ENCODE measurements at regions not wholly inside any gene's neighbourhood (a gene's known extent, or its start where the extent isn't known, plus 50 kb on each side); places are given as distances from the start of the nearest gene placed in this dataset.
"Not testable (repeated sequence)": the region's sequence is repeated elsewhere in the genome, so short reads cannot be mapped to it uniquely, and the experiment has no call there.

DNA sequence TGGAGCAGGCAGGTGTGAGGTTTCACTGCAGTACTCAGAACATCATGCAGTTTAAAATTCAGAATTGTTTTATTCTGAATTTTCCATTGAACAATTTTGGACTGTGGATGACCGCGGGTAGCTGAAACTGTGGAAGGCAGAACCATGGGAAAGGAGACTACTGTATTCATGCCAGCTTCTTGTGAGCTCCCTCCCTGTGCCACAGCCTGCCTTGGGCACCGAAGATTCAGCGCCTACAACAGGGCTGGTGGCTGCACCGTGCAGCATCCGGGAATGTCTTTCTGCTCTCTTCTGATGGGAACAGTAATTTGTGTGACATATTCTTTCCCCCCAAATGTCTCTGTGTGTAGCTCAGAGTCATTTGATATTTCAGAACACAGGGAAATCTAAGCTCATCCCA is 118.5 kb upstream of the NKX1-1 start:
- DNase-seq (ENCODE audit: low read depth), result no peak

DNA sequence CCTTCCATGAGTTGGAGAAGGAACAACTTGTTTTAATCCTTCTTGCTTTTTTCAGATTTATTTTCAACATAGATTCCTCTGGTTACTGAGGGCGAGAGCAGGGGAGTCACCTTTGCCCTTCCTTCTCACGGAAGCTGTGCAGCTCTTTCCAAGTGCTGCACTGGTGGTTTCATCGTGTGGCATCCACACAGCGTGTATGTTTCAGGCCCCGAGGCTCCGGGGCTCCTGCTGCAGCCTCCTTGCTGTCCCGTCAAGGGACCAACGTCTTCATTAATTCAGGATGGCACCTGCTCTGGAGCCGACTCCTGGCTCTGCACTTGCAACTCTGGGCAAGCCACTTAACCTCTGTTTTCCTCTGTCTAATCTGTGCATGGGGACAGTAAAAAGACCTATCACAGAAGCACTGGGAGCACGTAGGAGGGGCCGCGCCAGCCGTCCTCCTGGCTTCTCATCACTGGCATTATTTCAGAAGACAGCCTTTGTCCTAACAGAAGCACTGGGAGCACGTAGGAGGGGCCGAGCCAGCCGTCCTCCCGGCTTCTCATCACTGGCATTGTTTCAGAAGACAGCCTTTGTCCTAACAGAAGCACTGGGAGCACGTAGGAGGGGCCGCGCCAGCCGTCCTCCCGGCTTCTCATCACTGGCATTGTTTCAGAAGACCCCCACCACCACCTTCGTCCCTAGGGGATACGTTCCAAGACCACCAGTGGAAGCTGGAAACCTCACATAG is 117.8 kb upstream of the NKX1-1 start:
- DNase-seq (ENCODE audit: low read depth), result no peak

DNA sequence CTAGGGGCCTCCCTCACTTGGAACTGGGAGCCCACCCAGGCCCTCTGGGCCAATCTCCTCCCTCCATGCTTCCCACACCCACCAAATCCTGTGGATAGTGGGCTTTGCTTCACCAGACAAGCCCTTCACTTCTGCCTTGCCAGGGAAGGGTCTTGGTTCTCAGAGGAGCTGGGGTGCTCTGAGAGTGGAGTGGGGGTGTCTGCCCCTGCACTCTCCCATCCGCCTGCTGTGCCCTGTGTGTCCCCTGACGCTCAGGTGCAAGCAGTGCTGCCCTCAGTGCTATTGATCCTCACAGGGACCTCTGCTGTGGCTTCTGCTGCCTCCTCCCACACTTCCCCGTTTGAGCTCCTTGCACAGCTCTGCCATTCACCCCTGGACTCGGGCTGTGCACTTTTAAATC is 117.3 kb upstream of the NKX1-1 start:
- no peak for DNase-seq (ENCODE audit: low read depth)

DNA sequence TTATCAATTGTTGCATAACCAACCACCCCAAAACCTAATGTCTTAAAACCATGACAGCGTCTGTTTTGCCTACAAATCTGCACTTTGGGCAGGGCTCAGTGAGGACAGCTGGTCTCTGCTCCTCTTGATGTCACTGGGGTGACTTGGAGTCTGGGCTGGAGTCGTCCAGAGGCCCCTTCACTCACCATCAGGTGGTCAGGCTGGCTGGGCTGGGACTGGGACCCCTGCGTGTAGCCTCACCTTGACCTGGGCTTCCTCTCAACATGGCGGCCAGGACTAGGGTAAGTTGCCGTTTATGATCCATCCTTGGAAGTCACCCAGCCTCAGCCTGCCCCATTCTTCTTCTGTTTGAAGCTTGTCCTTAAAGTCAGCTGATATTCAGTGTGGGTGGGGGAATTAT is 116.8 kb upstream of the NKX1-1 start:
- no peak for DNase-seq (ENCODE audit: low read depth)

DNA sequence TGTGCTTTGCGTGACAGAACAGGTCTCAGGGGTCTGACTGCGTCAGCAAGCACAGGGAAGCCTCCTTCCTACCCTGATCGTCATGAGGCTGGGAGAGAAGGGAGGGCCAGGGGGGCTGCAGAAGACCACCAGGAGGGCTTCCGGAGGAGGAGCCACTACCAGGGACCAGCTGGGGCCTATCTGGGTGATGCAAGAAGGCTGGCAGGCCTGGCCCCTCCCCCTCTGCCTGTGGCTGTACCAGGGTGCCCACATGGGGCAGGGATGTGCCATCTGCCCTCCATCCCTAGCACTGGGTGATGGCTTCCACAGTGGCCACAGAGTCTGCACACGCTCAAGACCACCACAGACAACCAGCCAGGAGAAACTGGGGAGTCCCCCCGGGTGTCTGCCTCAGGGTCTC is 116.4 kb upstream of the NKX1-1 start:
- no peak for DNase-seq (ENCODE audit: low read depth)

DNA sequence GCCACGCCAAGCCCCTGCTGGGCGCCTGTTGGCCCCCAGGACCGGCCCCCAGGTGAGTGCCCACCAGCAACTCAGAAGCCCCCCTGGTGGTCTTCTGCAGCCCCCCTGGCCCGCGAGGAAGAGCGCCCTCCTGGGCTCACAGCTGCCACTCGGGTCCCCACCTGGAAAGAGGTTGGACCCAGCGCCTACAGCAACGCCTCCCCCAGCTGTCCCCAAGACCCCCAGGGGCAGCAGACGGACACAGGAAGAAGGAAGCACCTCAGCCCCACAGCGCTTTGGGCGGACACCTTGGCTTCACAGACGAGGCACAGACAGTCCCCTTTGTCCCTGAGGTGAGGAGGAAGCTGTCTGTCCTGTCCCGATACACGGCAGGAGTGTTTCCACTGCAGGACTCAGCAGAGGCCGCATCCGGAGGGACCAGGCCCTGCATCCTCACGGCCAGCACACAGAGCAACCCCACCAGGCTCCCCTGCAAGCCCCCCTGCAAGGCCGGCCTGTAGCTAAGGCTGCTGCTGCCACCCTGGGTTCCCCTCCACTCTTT is 115.6 kb upstream of the NKX1-1 start:
- DNase-seq (ENCODE audit: low read depth), result no peak

DNA sequence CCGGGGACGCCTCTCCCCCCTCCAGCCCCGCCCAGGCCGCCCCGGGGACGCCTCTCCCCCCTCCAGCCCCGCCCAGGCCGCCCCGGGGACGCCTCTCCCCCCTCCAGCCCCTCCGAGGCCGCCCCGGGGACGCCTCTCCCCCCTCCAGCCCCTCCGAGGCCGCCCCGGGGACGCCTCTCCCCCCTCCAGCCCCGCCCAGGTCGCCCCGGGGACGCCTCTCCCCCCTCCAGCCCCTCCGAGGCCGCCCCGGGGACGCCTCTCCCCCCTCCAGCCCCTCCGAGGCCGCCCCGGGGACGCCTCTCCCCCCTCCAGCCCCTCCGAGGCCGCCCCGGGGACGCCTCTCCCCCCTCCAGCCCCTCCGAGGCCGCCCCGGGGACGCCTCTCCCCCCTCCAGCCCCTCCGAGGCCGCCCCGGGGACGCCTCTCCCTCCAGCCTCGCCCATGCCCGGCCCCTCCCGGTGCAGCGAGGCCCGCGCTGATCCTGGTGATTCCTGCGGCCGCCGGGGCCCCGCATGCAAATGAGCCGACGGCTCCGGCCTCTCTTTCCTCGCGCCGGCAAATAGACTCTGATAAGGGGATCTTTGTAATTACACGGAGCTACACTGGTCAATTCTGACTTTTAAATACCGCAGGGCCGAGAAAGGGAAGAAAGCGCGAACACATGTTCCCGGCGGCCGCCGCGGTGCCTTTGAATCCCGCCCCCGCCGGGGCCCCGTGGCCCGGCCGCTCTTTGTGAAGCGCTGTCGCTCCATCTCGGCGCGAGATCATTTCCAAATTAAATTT is 114.7 kb upstream of the NKX1-1 start:
- not testable (repeated sequence) for DNase-seq (ENCODE audit: low read depth)

DNA sequence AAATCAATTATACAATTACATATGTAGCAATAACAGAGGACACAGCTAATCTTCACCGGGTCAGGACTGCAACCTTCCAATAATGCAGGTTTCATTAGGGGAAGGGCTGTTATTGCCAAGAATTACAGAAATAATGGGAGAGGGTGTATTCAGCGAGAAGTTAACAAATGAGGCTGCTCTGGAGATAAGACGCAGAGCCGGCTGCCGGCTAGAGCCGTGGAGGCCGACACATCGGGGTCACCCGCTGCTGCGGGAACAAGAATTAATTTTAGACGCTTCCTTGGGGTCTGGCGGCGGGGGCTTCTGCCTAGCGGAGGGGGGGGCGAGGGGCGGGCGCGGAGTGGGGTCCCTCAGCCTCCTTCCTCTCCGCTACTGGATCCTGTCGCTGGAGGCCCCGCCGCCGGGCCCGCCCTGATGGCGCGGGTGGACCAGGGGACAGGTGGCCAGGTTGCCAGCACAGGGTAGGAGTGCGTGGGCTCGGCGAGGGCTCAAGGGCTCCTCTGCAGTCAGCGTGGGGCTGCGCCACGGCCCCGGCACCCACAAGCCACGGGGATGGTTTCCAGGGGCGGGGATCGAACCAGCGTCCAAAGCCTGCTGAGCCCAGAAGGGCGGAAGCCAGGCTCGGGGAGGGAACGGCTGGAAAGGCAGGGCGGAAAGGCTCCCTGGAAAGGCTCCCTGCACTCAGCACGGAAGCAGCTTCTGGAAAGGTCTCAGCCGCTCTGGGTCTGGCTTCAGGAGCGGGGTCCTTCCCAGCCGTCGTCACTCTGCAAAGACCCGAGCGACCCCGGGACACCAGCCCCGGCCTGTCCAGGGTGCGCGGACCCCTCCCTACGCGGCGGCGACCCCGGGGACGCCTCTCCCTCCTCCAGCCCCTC is 113.8 kb upstream of the NKX1-1 start:
- DNase-seq (ENCODE audit: low read depth), result no peak

DNA sequence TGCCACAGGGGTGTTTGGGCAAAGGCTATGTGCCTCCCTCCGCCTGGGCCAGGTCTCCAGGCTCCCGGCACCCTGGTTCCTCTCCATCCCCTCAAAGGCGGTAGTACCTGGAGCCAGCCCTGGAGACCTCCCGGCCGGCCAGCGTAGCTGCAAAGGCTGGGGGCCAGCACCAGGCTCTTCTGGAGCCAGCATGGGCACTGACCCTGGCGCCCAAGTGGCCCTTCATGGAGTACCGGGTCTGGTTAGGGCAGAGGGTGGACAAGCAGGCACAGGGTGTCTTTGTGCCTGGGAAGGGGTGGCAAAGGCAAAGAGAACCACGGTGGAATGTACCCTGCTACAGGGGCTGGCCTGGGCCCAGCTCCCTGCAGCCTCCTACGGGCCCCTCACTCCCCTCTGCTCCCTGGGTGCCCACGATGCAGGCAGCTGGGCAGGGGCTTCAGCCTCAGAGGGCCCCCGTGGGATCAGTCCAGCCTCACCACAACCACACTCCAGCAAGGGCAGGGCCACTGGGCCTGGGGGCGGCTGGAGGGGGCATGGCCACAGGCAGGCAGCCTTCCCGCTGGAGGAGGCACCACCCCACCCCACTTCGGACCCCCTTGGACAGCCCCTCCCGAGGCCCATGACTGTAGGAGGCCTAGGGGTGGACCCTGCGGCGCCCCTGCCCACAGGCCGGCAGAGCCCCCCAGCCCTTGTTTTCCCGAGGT is 112.9 kb upstream of the NKX1-1 start:
- no peak for DNase-seq (ENCODE audit: low read depth)

DNA sequence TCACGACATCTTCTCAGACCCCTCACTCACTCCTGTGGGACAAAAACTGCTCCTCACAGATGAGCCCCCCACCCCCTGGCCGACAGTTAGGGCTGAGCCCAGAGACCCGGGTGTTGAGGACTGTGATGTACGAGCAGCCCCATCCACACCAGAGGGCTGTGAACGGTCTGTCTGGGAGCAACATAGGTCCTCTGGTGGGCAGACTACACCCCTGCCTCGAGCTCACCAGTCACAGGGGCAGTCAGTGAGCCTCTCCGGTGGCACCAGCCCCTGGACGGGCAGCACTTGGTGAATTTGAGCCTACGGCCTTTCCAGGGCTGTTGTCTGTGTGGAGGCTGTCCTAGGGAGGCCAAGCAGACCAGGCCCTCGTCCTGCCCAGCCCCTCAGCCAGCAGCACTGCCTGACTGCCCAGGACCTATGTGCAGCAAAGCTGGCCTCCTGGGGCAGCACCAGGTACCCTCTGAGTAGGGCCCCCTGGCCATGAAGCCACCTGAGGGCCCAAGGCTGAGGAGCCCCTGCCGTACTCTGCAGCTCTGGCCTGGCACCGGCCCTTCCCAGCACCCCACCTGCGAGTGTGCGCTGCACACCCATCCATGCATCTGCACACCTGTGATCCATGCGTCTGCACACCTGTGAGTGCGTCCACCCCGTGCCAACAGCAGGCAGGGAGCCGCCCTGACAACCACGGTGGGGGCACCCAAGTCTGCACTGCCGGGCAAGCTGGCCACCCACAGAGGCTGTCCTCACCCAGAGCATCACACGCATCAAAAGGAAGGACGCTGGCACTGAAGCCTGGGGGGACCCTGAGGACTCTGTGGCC is 111.6 kb upstream of the NKX1-1 start:
- no peak for DNase-seq (ENCODE audit: low read depth)

DNA sequence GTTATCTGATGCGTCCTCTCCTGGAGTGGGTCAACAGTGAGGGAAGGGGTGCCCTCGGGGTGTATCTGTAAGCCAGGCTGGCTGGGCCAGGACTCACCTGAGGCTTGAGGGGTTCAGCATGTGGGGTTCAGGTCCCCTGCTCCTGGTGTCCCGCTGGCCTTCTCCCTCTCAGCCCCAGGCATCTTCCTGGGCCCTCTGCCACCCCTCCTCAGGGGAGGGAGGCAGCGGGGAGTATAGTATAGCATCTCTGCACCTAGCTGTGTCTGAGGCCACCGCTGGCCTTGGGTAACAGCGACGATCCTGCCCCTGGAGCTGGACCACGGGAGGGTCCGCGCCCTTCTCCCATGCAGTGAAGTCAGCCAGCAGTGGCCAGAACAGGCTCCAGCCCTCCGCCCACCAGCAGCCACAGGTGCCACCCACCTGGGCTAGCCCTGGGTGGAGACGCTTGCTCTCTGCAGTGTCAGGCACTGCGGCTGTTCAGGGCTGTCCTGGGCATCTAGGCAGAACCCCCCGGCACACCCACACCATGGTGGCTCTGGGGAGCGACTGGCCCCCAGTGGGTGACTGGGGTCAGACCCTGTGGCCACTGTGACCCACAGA is 110.7 kb upstream of the NKX1-1 start:
- no peak for DNase-seq (ENCODE audit: low read depth)

DNA sequence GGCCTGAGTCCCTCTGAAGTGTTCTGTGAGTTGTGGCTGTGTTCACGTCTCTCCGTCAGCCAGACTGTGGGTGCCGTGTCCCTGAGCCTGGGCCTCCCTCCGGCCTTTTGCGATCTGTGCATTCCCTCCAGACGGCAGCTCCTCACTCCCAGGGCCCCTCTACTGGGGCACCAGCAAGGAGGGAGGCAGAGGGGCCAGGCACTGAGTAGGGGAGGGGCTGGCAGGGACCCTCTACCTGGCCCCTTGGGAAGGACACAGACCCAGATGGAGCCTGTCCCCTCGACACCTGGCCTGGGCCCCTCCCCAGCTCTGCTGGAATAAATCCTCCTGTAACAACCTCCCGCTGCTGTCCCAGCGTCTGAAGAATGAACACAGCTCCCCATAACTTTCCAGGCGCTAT is 110.0 kb upstream of the NKX1-1 start:
- no peak for DNase-seq (ENCODE audit: low read depth)

DNA sequence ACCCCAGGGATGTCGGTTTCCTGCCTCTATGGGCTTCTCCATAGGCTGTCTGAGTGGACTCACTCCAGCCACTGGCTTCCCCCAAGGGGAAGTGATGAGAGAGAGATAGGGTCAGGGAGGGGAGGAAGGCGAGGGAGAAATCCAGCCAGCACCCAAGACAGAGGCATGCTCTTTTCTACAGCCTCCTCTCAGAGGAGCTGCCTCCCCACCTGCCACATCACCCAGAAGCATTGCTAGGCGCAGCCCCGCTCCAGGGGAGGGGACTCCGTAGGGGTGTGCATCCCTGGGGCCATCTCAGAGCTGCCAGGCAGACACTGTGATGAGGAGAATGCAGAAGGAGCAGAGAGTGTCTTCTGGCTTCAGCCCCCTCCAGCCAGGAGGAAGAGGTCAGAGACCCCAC is 109.5 kb upstream of the NKX1-1 start:
- no peak for DNase-seq (ENCODE audit: low read depth)

DNA sequence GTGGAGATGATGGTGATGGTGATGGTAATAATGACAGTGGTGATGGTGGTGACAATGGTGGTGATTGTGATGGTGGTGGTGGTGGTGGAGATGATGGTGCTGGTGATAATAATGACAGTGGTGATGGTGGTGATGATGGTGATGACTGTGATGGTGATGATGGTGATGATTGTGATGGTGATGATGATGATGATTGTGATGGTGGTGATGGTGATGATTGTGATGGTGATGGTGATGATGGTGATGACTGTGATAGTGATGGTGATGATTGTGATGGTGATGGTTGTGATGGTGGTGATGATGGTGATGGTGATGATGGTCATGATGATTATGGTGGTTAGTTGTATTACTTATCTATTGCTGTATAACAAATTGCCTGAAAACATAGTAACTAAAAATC is 108.9 kb upstream of the NKX1-1 start:
- DNase-seq (ENCODE audit: low read depth), result no peak

DNA sequence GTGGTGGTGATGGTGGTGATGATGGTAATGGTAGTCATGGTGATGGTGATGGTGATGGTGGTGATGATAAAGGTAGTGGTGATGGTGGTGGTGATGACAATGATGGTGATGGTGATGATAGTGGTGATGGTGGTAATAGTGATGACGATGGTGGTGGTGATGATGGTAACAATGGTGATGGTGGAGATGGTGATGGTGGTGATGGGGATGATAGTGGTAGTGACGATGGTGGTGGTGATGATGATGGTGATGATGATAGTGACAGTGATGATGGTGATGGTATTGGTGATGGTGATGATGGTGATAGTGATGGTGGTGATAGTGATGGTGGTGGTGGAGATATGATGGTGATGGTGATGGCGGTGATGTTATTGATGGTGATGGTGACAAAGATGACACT is 108.4 kb upstream of the NKX1-1 start:
- DNase-seq (ENCODE audit: low read depth), result no peak

DNA sequence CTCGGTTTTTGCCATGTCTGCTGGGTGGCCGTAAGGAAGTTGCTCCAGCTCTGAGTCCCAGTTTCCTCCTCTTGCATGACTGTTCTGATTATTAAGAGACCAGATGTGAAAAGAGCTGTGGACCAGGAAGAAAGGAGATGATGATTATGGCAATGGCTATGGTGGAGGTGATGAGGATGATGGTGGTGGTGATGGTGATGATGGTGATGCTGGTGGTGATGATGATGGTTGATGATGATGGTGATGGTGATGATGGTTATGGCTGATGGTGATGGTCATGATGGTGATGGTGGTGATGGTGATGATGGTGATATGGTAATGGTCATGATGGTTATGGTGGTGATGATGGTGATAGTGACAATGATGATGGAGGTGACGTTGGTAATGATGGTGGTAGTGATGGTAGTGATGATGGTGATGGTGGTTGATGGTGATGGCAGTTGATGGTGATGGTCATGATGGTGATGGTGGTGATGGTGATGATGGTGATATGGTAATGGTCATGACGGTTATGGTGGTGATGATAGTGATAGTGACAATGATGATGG is 107.8 kb upstream of the NKX1-1 start:
- DNase-seq (ENCODE audit: low read depth), result no peak

DNA sequence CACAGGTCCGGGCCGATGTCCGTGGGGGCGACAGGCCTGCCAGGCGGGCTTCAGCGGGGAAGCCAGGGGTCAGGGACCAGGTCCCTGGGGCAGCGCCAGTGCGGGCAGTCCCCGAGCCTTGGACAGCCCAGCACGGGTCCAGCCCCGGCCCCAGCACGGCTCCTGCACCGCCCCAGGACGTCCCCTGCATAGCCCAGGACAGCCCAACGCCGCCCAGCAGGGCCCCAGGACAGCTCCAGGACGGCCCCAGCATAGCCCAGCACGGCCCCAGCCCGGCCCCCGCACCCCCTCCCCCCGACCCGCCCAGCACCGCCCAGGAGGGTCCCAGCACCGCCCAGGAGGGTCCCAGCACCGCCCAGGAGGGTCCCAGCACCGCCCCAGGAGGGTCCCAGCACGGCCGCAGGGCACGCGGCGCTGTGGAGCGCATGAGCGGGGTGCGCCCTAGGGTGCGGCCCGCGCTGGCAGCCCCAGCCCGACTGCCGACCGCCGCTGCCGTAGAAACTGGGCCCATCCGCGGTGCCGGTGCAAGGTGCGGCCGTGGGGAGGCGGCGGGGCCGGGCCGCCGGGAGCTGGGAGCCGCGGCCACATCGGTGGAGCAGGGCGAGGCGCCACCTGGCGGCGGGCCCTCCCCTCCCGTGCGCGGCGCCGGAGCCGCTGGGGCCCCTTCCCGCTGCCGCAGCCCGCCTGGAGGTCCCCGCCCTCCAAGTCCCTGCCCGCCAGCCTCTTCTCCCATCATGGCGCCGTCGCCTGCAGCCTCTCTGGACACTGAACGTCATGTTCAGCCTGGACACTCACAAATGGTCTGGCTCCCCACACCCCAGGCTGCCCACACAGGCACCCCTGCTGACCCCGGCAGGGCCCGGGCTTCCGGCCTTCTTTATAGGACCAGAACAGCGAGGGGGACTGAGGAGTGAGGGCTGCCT is 106.8 kb upstream of the NKX1-1 start:
- DNase-seq (ENCODE audit: low read depth), result no peak

DNA sequence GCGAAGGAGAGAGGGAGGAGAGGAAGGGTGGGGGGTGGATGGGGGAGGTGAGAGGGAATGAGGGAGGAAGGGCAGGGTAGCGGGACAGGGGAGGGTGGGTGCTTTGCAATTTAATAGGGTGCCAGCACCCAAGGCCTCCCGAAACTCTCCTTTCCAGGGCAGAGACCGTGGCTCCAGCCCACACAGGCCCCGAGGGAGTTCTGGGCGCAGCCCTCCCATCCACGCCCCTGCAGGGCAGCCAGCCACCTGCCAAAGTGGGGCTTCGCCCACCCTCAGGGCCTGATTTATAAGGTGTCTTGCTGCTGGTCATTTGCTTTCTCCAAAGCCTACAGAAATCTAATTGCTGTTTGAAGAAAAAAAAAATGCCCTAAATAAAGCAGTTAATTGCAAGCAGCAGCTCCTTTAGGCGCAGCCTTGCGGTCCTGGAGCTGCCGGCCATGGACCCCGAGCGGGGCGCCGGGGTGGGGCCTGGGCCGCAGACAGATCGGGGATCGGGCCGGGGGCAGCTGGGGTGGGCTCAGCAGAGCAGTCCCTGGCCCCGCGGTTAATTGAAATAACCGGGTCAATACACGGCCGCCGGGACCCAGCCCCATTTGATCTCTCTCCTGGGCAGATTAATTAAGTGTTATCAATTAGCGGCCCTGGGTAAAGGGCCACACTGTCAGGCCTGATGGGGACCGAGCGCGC is 106.0 kb upstream of the NKX1-1 start:
- DNase-seq (ENCODE audit: low read depth), result no peak

Data from stimulated activated CD8-positive, alpha-beta memory T cell treated with anti-CD3 and anti-CD28 coated beads, Interleukin-15, amount 100 ng/mL, for 1 hour (primary cell).